ENCODE measurements at regions not wholly inside any gene's neighbourhood (a gene's known extent, or its start where the extent isn't known, plus 50 kb on each side); places are given as distances from the start of the nearest gene placed in this dataset.

DNA sequence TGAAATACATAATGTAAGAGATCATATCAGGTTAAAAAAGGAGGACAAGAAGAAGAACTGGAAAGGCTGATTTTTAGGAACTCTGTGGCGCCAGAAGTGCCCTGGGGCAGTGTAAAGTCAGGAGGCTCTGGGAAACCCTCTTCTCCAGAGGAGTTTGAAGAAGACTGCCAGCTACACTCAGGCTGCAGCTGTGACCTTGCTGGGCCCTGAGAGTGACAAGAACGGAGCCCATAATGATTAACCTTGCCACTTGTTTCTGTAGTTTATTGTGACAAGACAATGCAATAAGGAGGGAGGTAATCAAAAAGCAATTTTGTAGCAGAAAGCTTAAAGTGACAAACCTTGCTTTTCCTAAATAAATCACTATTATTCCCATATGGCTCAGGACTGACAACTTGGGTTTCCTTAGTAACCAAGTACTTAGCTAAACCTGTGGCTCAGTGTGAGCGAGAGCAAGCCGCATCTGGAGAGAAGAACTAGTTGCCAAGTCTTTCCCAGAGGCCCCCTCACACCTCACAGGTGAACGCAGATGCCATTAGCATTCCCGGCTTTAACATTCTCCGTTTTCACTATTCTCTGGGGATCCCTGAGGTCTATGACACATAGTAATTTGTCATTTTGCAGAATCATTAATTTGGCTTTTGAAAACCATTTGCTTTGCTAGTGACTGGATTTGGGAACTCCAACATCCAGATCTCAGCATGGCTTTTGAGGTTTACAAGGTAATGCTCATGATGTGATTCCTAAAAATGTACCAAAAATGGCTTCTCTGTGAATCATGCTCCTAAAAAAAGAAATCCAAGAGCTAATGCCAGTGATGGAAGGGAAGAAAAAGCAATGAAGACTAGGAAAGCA is 115.9 kb downstream of the OMA1 start:
- DNase-seq (ENCODE audit: low read depth in 2 of 2): no peak

DNA sequence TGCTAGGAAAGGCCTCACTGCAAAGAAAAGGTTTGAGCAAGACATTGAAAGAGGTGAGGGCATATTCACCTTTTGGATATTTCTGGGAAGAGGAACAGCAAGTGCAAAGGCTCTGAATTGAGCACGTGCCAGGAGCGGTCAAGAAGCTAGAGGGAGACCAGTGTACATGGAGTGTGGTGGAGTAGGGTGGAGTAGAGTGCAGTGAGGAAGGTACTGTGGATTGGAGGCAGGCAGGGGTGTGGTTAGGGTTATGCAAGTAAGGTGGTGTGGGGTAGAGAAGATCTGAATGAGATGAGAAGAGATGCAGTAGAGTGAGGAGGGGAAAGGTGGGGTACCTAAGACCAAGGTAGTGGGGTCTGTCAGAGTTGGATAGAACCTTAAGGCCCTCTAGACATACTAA is 119.6 kb downstream of the OMA1 start:
- no peak for DNase-seq (ENCODE audit: low read depth in 2 of 2)

DNA sequence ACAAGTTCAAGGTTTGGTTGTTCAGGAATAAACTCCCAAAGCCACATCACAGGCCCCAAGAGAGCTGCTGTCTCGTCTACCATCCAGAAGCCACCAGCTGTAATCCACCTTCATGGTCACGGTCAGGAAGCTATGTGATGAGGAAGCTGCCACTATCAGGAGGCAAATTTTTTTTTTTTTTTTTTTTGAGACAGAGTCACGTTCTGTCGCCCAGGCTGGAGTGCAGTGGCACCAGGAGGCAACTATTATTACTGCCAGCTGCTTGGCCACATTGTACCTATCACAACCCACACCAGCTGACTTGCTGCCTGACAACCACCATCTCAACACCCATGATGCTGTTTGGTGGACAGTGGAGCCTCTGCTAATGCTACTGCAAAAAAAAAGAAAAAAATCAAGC is 124.1 kb downstream of the OMA1 start:
- no peak for DNase-seq (ENCODE audit: low read depth in 2 of 2)

DNA sequence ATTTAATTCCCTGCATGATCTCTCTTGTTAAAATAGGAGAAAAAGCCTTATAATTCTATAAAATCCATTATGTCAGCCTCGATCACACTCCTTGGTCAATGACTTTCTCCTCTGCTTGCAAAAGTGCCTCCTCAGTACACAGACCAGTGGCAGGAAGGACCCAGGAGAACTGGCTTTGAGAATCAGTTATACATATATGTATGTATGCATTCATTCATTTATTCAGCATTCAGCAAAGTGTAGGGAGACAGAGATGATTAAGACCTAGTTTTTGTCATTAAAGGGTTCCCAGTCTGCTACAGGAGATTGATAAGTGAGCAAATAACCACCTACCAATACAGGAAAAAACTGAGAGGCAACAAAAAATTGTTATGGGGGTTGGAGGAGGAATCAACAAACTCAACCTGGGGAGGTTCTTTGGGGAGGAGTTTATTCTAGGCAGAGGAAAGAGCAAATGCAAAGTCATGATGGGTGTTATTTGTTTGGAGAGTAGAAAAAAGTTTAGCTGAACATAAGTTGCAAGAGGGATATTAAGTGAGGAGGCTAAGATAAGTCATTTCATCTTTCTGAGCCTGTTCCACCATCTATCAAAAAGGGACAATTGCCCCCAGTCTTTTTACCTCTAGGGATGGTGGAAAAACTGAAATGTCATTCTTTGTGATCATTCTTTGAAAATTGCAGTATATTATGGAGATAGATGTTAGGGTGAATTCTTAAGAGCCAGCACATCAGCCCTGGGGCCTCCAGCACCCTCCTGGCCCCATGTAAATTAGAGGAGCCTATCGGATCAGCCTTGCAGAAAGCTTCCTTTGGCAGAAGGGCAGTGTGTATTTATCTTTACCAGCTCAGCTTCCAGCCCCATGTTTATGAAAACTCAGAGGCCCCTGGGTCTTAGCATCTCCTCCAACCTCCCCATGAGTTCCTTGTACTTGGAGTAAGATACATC is 128.0 kb downstream of the OMA1 start:
- DNase-seq (ENCODE audit: low read depth in 2 of 2): no peak

DNA sequence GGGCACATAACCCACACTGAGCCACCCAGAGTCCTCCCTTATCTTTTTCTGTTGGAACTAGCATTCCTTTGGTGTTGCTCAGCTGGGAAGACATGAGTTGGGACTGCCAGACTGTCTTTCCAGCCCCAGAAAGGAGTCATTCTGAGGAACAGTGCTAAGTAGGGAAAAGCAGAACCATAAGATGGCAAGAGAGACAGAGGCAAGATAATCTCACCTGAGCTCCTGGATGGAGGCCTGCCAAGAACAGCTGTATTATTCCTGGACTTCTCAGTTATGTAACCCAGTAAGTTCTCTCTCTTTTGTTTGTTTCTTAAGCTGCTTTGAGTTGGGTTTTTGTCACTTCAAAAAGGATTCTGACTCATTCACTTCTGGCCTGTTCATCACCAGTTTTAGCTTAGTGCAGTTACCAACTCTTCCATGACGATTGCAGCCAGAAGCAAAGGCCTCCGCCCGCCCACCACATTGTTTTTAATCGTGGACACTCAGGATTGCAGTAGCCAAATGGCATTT is 134.4 kb downstream of the OMA1 start:
- no peak for DNase-seq (ENCODE audit: low read depth in 2 of 2)

DNA sequence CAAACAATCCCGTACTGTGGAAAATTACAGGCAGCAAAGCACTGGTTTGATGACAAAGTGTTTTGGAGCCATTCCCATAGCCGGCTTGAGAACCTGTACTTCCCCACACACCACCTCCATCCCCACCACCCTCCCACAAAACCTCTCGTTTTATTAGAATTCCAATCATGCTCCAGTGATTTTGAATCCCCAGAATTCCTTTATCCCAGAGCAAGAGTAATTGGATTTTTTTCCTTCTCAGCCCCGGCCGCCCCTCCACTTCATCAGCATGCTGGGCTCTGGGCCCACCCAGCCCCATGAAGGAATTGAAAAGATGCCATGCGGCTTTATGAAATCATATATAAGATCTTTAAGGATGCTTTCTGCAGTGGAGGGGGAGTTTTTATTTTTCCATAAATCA is 136.6 kb downstream of the OMA1 start:
- peak; percentile 76 to 83 for DNase-seq (ENCODE audit: low read depth in 2 of 2)

DNA sequence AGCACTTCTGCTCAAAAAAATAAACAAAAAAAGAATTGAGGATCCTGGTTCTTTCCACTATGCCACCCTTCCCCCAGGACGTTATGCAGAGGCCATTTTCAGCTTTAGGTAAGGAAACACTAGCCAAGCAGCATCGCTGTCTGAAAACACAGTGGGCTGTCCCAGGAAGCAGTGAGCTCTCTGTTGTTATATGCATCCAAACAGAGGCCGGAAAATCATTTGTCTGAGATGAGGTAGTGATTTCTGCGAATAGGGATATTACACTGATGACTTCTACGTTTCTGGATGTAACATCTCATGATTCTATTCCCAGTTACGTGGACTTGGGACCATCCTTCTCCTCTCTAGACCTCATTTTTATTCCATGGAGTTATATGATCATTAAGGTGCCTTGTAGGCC is 137.2 kb downstream of the OMA1 start:
- DNase-seq (ENCODE audit: low read depth in 2 of 2): no peak

DNA sequence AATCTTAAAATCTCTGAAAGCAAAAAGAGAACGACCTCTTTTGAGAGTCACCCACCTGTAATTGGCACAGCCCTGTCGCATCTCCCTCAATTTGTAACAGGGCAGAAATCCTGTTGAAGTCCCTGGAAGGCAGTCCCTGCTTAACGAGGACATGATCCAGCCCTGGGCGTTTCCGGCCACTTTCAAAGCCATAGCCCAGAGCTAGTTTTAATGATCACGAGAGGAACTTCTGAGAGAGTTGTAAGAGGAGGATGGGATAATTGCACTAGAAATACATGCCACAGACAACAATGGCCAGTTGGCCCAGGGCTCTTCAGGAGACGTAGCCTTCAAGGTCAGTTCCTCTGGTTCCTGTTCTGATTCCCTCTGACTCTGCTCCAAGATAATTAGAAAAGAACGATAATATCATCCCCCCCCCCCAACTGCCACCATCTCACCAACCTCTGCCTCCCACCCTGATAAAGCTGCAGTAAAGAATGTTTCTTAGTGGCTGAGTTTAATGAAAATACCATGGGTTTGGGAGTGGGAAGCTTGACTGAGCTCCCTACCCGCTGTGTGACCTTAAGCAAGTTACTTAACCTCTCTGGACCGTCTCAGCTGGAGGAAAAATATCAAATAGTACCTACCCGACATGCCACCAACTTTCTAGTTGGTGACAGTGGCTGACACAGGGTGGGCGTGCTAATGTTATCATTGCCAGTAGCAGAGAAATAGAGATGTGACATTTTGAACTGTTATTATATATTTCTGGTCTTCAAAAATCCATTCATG is 140.0 kb downstream of the OMA1 start:
- DNase-seq (ENCODE audit: low read depth in 2 of 2): no peak

DNA sequence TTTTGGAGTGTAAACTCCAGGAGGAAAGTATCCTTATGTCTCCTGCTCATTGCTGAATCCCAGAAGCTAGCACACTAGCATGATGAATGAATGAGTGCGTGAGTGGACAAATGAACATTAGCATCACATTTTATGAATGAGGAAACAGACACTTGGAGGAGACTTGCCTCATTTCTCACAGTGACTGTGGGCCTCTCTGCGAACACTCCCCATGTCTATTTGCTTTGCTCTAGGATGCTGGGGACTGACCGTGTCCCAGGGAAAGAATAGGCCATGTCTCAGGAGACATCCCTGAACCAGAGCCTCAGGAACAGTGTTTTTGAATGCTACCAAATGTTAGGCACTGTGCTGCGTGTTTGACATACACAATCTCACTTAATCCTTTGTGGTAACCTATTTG is 140.9 kb downstream of the OMA1 start:
- no peak for DNase-seq (ENCODE audit: low read depth in 2 of 2)

DNA sequence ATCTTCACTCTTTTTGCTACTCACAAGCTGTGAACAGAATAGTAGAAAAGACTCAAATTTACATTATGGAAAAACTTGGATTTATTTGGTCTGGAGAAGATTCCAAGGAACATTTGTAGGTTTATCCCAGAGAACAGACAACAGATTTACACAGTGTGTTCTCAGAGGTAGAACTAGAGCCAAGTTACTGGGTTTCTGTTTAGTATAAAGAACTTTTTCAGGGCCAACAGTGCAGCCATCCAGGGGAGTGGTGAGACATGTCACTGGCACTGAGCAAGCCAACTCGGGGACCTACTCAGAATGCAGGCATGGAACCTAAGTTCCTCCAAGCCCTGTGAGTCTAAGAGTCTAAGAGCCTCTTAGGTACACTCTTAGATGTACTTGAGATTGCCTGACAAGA is 142.6 kb downstream of the OMA1 start:
- DNase-seq (ENCODE audit: low read depth in 2 of 2): no peak

DNA sequence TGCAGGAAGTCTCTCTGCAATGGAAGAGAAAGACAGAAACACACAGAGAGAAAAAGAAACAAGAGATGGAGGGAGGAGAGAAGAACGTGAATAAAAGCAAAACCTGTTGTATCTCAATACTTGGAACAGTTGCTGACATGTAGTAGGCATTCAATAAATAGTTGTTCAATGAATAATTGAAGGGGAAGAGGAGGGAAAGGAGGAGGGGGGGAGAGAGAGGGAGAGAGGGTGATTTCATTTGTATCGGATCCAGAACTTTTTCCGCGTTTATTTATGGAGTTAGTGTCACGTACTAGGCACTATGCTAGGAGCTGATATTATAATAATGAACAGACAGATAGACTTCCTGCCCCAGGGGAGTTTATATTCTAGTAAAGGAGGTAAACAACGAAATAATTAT is 144.1 kb downstream of the OMA1 start:
- peak; percentile 37 to 42 for DNase-seq (ENCODE audit: low read depth in 2 of 2)

DNA sequence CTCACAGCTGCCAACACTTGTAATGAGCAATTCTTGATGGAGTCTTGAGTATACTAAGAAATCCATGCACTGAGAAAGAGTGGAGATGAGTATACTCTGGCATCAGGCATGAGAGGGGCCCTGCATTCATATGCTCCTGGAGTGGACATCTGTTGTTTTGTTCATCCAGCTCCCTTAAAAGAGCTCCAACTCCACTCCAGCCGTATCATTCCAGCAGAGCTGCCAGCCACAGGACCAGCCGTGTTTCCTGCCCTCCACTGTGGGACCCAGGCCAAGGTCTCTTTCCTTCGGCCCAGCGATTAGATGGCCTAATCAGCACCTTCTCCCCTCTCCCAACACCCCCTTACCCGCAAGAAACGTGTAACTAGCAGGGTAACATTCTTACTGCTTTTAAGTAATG is 144.5 kb downstream of the OMA1 start:
- DNase-seq (ENCODE audit: low read depth in 2 of 2): no peak

DNA sequence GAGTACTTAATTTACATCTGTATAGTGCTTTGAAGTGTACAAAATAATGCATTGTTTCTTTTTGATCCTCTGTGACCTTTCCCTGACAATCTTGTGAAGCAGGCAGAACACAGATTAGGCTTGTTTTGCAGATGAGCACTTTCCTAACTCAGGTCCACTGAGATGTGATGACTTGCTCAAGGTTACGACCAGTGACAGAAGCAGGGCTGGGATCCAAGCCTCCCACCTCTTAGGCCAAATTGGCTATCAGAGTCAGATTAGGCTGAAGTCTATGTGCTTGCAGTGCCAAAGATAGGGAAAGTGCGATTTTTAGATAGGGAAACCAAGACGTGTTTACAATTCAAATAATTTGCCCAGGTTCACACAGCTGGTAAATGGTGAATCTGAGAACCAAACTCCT is 147.3 kb downstream of the OMA1 start:
- no peak for DNase-seq (ENCODE audit: low read depth in 2 of 2)

DNA sequence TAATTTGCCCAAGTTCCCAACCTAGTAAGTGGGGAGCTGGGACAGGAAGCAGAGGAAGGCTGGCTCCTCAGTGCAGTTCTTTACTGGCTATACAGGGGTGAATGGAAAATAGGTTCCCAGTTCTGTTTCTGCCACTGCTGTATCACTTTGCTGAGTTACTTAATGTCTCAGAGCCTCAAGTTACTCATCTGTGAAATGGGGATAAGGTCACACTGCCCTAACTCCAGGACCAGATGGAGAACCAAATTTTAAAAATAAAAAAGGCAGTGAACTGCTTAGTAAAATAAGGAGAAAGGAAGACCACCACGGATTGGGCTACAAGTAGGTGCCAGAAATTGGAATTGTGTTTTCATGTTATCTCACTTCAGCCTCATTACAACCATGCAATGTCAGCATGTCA is 147.8 kb downstream of the OMA1 start:
- DNase-seq (ENCODE audit: low read depth in 2 of 2): no peak

DNA sequence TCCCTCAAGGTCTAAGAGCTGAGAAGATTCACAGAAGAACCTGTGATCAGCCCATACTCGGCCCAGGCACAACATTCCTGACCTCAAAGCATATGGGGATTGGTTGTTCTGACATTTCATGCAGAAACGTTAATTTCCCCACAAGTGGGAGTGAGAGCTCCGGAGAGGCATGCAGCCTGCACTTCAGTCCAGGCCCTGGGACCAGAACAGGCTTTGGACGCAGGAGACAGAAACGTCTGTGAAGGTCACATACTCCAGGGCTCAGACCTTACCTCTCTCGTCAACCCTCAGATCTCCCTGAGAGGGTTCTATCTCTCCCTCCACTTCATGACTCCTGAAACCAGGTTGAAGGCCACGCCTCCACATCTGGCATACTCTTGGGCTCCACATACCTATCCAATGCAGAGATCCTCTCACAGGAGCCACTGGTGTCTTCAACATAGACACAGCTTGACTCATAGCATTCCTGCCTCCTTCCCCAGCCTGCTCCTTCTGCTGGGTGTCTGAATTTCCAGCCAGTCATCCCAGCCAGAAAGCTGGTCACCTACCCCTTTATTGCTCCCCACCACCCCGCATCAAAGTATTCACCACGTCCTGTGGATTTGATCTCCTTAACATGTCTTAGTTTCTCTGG is 149.2 kb downstream of the OMA1 start:
- DNase-seq (ENCODE audit: low read depth in 2 of 2): peak; percentile 70 to 73

DNA sequence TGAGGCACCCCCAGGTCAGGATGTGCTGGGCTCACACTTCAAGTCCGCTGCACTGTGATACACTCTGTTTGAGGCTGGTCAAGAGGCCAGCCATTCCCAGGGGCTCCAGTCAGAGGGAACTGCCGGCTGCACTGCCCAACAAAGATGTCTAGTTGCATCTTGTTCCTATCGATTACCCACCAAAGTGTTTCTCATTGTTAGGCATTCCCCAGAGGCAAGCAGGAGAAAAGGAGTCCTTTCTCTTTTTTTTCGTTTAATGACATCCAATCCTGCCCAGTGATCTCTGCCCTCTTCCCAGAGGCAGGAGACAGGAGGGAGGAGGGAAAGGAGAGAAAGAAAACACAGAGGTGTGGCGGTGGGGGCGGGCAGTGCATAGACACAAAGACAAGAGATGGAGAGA is 150.4 kb downstream of the OMA1 start:
- no peak for DNase-seq (ENCODE audit: low read depth in 2 of 2)

DNA sequence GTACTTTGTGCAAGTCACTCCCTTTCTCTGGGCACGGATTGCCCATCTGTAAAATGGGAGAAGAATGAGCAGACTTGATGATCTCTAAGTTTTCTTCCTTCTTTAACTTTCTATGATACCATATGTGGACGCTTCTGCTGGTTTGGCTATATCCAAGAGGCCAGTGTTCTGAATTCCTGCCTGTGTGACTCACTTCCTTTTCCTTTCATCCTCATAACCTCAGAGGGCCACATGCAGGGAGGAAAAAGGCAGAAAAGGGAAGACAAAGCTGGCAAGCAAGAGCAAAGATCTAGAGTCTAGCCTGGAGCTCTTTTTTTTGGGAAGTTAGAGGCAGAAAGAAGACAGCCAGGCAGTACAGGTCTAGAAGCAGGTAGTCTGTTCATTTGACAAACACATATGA is 151.2 kb downstream of the OMA1 start:
- peak; percentile 83 to 87 for DNase-seq (ENCODE audit: low read depth in 2 of 2)

DNA sequence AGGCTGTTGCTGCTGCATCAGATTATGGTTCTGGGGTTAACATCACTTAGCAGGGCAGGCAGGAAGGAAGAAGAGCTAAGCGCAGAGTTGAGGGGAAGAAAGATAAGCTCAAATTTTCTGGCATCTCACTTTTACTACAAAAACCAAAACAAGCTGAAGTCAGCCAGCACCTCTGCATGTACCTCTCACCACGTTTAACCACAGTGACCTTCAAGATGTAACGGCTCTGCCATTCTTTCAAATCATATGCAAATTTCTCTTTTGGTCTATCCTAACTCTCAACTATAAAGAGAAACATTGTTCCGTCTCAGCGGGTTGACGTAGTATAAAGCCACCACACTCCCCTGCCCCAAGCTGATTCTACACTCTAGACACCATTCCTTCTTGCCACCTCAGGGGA is 154.4 kb downstream of the OMA1 start:
- no peak for DNase-seq (ENCODE audit: low read depth in 2 of 2)

DNA sequence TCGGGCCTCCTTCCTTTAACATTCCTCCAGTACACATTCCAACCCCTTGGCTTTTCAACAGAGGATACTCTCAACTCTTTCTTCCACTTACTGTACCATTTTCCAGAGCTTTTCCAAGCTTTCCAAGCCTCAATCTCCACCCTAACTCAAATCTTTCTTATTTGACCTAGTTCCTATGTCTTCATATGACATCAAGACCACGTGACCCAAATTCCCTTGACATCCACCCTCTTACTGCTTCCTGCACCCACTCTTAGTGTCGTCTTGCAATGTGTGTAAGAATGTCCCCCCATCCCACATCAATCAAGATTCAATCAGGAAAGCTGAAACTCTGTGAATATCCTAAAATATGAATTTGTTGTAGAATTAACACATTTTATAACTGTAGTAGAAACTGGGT is 155.0 kb downstream of the OMA1 start:
- DNase-seq (ENCODE audit: low read depth in 2 of 2): no peak

DNA sequence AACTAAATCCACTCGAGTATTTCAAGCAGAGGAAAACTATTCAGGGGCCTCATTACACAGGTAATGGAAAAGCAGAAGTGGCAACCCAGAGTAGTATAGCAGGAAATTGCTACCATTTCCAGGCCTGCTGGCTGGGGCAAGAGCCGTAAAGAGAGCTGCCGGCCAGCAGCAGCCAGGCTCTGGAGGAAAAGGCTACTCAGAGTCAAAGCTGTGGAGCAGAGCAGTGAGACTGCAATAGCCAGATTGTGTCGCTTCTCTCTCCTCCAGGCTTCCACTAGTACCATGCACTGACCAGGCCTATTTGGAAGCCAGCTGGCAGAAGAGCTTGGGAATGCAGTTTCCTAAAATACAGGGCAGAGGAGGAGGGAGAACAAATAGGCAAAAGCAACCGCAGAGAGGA is 155.5 kb downstream of the OMA1 start:
- no peak for DNase-seq (ENCODE audit: low read depth in 2 of 2)

DNA sequence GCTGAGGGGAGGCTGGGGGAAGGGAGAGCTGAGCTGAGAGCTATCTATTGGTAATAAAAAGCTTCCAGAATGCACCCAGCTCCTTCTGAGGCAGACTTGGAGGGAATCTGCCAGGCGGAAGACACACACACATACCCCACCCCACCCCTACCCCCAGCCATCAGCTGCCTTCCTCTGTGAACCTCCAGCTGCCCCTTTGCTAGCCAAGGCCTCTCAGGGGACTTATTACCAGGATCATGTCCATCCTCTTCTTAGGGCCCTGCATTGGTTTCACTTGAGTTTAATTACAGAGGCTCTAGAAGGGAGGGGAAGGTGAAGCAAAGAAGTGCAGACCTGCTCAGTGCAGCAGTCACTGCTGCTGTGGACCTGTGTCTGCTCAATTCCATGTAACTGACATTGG is 156.4 kb downstream of the OMA1 start:
- DNase-seq (ENCODE audit: low read depth in 2 of 2): no peak
